ENCODE measurements at regions not wholly inside any gene's neighbourhood (a gene's known extent, or its start where the extent isn't known, plus 50 kb on each side); places are given as distances from the start of the nearest gene placed in this dataset.

DNA sequence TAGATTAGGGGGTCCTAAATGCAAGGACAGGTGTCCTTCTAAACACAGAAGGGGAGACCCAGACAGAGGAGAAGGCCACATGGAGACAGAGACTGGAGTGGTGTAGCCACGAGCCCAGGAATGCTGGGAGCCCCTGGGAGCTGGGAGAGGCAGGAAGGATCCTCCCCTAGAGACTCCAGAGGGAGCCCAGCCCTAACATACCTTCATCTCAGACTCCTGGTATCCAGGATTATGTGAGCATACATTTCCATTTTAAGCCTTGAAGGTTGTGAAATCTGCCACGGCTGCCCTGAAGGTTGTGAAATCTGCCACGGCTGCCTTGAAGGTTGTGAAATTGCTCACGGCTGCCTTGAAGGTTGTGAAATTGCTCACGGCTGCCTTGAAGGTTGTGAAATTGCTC lies 148.4 kb downstream of the ASMT start:
- TF ChIP-seq, protein P1, sequence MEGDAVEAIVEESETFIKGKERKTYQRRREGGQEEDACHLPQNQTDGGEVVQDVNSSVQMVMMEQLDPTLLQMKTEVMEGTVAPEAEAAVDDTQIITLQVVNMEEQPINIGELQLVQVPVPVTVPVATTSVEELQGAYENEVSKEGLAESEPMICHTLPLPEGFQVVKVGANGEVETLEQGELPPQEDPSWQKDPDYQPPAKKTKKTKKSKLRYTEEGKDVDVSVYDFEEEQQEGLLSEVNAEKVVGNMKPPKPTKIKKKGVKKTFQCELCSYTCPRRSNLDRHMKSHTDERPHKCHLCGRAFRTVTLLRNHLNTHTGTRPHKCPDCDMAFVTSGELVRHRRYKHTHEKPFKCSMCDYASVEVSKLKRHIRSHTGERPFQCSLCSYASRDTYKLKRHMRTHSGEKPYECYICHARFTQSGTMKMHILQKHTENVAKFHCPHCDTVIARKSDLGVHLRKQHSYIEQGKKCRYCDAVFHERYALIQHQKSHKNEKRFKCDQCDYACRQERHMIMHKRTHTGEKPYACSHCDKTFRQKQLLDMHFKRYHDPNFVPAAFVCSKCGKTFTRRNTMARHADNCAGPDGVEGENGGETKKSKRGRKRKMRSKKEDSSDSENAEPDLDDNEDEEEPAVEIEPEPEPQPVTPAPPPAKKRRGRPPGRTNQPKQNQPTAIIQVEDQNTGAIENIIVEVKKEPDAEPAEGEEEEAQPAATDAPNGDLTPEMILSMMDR (conservative IDR thresholded peaks at IDR 0.05; ENCODE audit: low read depth, low read length) = no peak
- TF ChIP-seq EZH2 (IDR thresholded peaks at IDR 0.05; ENCODE audit: borderline replicate concordance, low read depth, low read length, poor library complexity, severe bottlenecking) = no peak
